Thymus (tissue), 11 donors: ENCODE measurements at regions not wholly inside any gene's neighbourhood (a gene's known extent, or its start where the extent isn't known, plus 50 kb on each side); places are given as distances from the start of the nearest gene placed in this dataset.

Source experiments
- DNase-seq, 9 donors: peaks; one replicate each; pipeline ENCODE4 v3.0.0-alpha.2; 2013; ENCODE audit warnings: low spot score in 9 of 9, low read depth in 6 of 9, missing footprints in 1 of 9
- H3K27ac ChIP-seq, 2 donors: one replicate each; pipeline ENCODE4 v1.5.1; 2013; ENCODE audit warnings: control low read depth in 1 of 2, low read depth in 1 of 2, low read length in 1 of 2, mild to moderate bottlenecking in 1 of 2, moderate library complexity in 1 of 2
- H3K27me3 ChIP-seq, 2 donors: one replicate each; pipeline ENCODE4 v1.5.1; 2013; ENCODE audit warnings: low read length in 1 of 2; ENCODE audit not compliant: control insufficient read depth in 2 of 2, insufficient read depth in 1 of 2
- H3K36me3 ChIP-seq, 2 donors: one replicate each; pipeline ENCODE4 v1.5.1; 2013; ENCODE audit warnings: low read length in 1 of 2, mild to moderate bottlenecking in 1 of 2, moderate library complexity in 1 of 2; ENCODE audit not compliant: control insufficient read depth in 2 of 2, insufficient read depth in 2 of 2
- H3K4me1 ChIP-seq, 2 donors: one replicate each; pipeline ENCODE4 v1.5.1; 2013; ENCODE audit warnings: low read length in 2 of 2; ENCODE audit not compliant: control insufficient read depth in 2 of 2, insufficient read depth in 2 of 2
- H3K4me3 ChIP-seq, 2 donors: one replicate each; pipeline ENCODE4 v1.5.1; 2013; ENCODE audit warnings: low read length in 2 of 2, control low read depth in 1 of 2, mild to moderate bottlenecking in 1 of 2
- H3K9me3 ChIP-seq, 2 donors: one replicate each; pipeline ENCODE4 v1.5.1; 2013; ENCODE audit warnings: low read length in 1 of 2, mild to moderate bottlenecking in 1 of 2; ENCODE audit not compliant: control insufficient read depth in 2 of 2, insufficient read depth in 1 of 2
- WGBS: extraction: QIAGEN DNeasy Blood & Tissue Kit; methylation state at CpG from one replicate; pipeline ENCODE4 v1.1.7; 2013; 5-methylcytosine and 5-hydroxymethylcytosine counted together
- donor health status: healthy.

DNA sequence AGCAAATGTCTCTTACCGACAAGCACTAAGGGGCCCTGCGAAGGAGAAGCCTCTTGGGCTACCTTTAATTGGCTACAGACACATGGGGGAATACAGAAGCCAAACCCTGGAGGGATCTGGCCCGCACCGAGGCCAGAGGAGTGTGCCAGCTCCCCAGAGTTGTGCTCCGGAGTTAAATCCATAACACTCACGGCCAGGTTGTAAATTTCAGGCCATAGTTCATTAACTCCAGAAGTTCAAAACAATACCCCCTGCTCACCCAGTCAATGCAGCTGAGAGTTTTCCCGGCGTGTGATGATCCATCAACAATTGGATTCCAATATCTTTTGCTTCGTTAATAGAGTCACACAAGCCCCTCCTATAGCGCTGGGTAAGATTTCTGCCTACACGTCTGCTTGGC is 371.5 kb downstream of the NXPE2 start:
- no peaks in the 10 kb centered on the region for H3K9me3 ChIP-seq
- H3K4me1 ChIP-seq: no peaks in the 10 kb centered on the region
- no peak for DNase-seq
- no peaks in the 10 kb centered on the region for H3K27me3 ChIP-seq
- H3K4me3 ChIP-seq: no peak overlapping the region
- 93% methylated on average over 11 of the region's 11 CpGs for WGBS
- H3K27ac ChIP-seq: no peak overlapping the region
- no peaks in the 10 kb centered on the region for H3K36me3 ChIP-seq

GRCh38 chr11:115050756-115051155 is 372.4 kb downstream of the NXPE2 start:
- H3K36me3 ChIP-seq: no peaks in the 10 kb centered on the region
- no peak for DNase-seq
- no peaks in the 10 kb centered on the region for H3K27me3 ChIP-seq
- H3K4me3 ChIP-seq: no peak overlapping the region
- H3K9me3 ChIP-seq: peaks cover 0 to 4% of the 10 kb centered on the region in 2 donors
- 38% methylated on average over 6 of the region's 6 CpGs for WGBS
- no peaks in the 10 kb centered on the region for H3K4me1 ChIP-seq
- H3K27ac ChIP-seq: no peak overlapping the region

- H3K27me3 ChIP-seq: no peaks in the 10 kb centered on the region
- no peak overlapping the region for H3K4me3 ChIP-seq
- no peak for DNase-seq
- no peaks in the 10 kb centered on the region for H3K4me1 ChIP-seq
- 90% methylated on average over 6 of the region's 6 CpGs for WGBS
- H3K9me3 ChIP-seq: peaks cover 0 to 5% of the 10 kb centered on the region in 2 donors
- no peak overlapping the region for H3K27ac ChIP-seq
- H3K36me3 ChIP-seq: no peaks in the 10 kb centered on the region
Observed at GRCh38 chr11:115051938-115052590, 373.7 kb downstream of the NXPE2 start.

DNA sequence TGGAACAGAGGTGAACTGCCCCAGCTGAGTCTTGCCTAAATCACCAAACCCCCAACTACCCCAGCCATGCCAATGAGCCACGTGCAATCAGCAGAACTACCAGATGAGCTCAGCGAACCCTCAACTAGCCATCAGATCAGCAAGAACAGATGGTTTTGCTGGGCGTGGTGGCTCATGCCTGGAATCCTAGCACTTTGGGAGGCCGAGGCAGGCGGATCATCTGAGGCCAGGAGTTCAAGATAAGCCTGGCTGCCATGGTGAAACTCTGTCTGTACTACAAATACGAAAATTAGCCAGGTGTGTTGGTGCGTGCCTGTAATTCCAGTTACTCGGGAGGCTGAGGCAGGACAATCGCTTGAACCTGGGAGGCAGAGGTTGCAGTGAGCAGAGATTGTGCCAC is 374.3 kb downstream of the NXPE2 start:
- 93% methylated on average over 9 of the region's 9 CpGs for WGBS
- H3K27me3 ChIP-seq: no peaks in the 10 kb centered on the region
- no peak for DNase-seq

GRCh38 chr11:115054570-115055538 is 376.5 kb downstream of the NXPE2 start:
- H3K4me1 ChIP-seq: no peaks in the 10 kb centered on the region
- H3K27me3 ChIP-seq: no peaks in the 10 kb centered on the region
- H3K4me3 ChIP-seq: no peak overlapping the region
- DNase-seq: no peak
- H3K27ac ChIP-seq: no peak overlapping the region
- H3K36me3 ChIP-seq: no peaks in the 10 kb centered on the region
- peaks cover 0 to 12% of the 10 kb centered on the region in 2 donors for H3K9me3 ChIP-seq
- WGBS: 86% methylated on average over 13 of the region's 13 CpGs

More for the DNA sequence above, 374.3 kb downstream of the NXPE2 start:
- Histone ChIP-seq H3K36me3 (no peaks in the 10 kb centered on the region), H3K4me1 (no peaks in the 10 kb centered on the region), H3K9me3 (peaks cover 0 to 11% of the 10 kb centered on the region in 2 donors), H3K4me3 (no peak overlapping the region), H3K27ac (no peak overlapping the region)

DNA sequence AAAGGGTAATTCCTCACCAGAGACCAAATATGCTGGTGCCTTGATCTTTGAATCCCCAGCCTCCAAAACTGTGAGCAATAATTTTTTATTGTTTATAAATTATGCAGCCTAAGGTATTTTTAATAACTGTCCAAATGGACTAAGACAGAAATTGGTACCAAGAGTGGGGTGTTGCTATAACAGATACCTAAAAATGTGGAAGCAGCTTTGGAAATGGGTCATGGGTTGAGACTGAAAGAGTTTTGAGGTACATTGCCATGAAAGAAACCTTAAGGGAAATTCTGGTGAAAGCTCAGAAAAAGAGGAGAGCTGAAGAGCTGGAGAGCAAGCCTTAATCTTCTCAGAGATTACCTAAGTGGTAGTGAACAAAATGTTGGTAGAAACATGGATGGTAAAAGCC is 378.2 kb downstream of the NXPE2 start:
- Histone ChIP-seq H3K36me3 (no peaks in the 10 kb centered on the region), H3K4me3 (no peak overlapping the region), H3K27ac (no peak overlapping the region), H3K27me3 (no peaks in the 10 kb centered on the region), H3K4me1 (no peaks in the 10 kb centered on the region), H3K9me3 (peaks cover 0 to 12% of the 10 kb centered on the region in 2 donors)
- no peak for DNase-seq

GRCh38 chr11:115060840-115061239 is 382.5 kb downstream of the NXPE2 start:
- Histone ChIP-seq H3K4me3 (no peak overlapping the region), H3K27ac (no peak overlapping the region), H3K27me3 (no peaks in the 10 kb centered on the region), H3K9me3 (peaks cover 0 to 8% of the 10 kb centered on the region in 2 donors), H3K4me1 (no peaks in the 10 kb centered on the region), H3K36me3 (no peaks in the 10 kb centered on the region)
- 65% methylated on average over 4 of the region's 4 CpGs for WGBS
- no peak for DNase-seq

DNA sequence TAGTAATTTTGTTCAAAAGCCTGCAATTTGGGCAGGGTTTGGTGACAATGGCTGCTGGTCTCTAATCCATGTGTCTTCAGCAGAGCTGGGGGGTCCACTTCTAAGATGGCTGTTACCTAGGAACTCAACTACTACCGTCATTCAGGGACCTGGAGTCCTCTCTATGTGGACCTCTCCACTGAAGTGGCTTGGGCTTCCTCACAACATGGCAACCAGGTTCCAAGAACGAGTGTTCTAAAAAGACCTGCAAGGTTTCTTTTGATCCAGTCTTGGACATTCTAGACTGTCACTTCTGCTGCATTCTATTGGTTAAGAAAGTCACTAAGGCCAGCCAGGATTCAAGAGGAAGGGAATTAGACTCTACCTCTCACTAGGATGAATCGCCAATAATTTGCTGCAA is 387.0 kb downstream of the NXPE2 start:
- Histone ChIP-seq H3K36me3 (no peaks in the 10 kb centered on the region), H3K4me3 (no peak overlapping the region), H3K4me1 (no peaks in the 10 kb centered on the region), H3K27ac (no peak overlapping the region), H3K9me3 (no peaks in the 10 kb centered on the region), H3K27me3 (no peaks in the 10 kb centered on the region)
- DNase-seq: no peak
- 95% methylated on average over 3 of the region's 3 CpGs for WGBS
